ENCODE measurements at regions not wholly inside any gene's neighbourhood (a gene's known extent, or its start where the extent isn't known, plus 50 kb on each side); places are given as distances from the start of the nearest gene placed in this dataset.
"Not testable (repeated sequence)": the region's sequence is repeated elsewhere in the genome, so short reads cannot be mapped to it uniquely, and the experiment has no call there.

GRCh38 chr2:160816916-160817499 lies 323.4 kb upstream of the RBMS1 start:
- DNase-seq: no peak
- in situ Hi-C loops (cut with HindIII; ENCODE audit: low pct_ligation_motif_present, low sequenced_read_pairs): no loop called here
- no peaks in the 10 kb centered on the region for H3K36me3 ChIP-seq (replicated peaks)
- no peak overlapping the region for H3K4me3 ChIP-seq (ENCODE audit: low read depth, low read length)
- H3K27ac ChIP-seq: no peak overlapping the region
- H3K27me3 ChIP-seq (replicated peaks): no peaks in the 10 kb centered on the region
- TF ChIP-seq CTCF (IDR thresholded peaks at IDR 0.05; ENCODE audit: low read depth, low read length, missing control alignments): no peak

- H3K4me3 ChIP-seq (ENCODE audit: low read depth, low read length): no peak overlapping the region
Measured at GRCh38 chr2:160820691-160821090, 327.1 kb upstream of the RBMS1 start.

GRCh38 chr2:160822006-160822405 lies 328.4 kb upstream of the RBMS1 start:
- no peaks in the 10 kb centered on the region for H3K36me3 ChIP-seq (replicated peaks)
- no peaks in the 10 kb centered on the region for H3K27me3 ChIP-seq (replicated peaks)
- no peak overlapping the region for H3K27ac ChIP-seq
- DNase-seq: no peak
- no peak for TF ChIP-seq CTCF (IDR thresholded peaks at IDR 0.05; ENCODE audit: low read depth, low read length, missing control alignments)
- H3K4me3 ChIP-seq (ENCODE audit: low read depth, low read length): no peak overlapping the region
- in situ Hi-C loops (cut with HindIII; ENCODE audit: low pct_ligation_motif_present, low sequenced_read_pairs): no loop called here

More at GRCh38 chr2:160820691-160821090, 327.1 kb upstream of the RBMS1 start:
- no peaks in the 10 kb centered on the region for H3K27me3 ChIP-seq (replicated peaks)
- DNase-seq: no peak
- H3K27ac ChIP-seq: no peak overlapping the region
- no peaks in the 10 kb centered on the region for H3K36me3 ChIP-seq (replicated peaks)
- in situ Hi-C loops (cut with HindIII; ENCODE audit: low pct_ligation_motif_present, low sequenced_read_pairs): no loop called here
- TF ChIP-seq CTCF (IDR thresholded peaks at IDR 0.05; ENCODE audit: low read depth, low read length, missing control alignments): no peak

GRCh38 chr2:160825433-160825832 lies 331.8 kb upstream of the RBMS1 start:
- in situ Hi-C loops (cut with HindIII; ENCODE audit: low pct_ligation_motif_present, low sequenced_read_pairs): no loop called here
- H3K27me3 ChIP-seq (replicated peaks): no peaks in the 10 kb centered on the region
- DNase-seq: no peak
- no peaks in the 10 kb centered on the region for H3K36me3 ChIP-seq (replicated peaks)
- H3K27ac ChIP-seq: no peak overlapping the region
- no peak for TF ChIP-seq CTCF (IDR thresholded peaks at IDR 0.05; ENCODE audit: low read depth, low read length, missing control alignments)
- H3K4me3 ChIP-seq (ENCODE audit: low read depth, low read length): no peak overlapping the region

GRCh38 chr2:160826496-160826895 lies 332.9 kb upstream of the RBMS1 start:
- H3K36me3 ChIP-seq (replicated peaks): no peaks in the 10 kb centered on the region
- H3K27ac ChIP-seq: no peak overlapping the region
- in situ Hi-C loops (cut with HindIII; ENCODE audit: low pct_ligation_motif_present, low sequenced_read_pairs): no loop called here
- no peak for DNase-seq
- H3K27me3 ChIP-seq (replicated peaks): no peaks in the 10 kb centered on the region
- no peak overlapping the region for H3K4me3 ChIP-seq (ENCODE audit: low read depth, low read length)
- no peak for TF ChIP-seq CTCF (IDR thresholded peaks at IDR 0.05; ENCODE audit: low read depth, low read length, missing control alignments)

- no peak for TF ChIP-seq CTCF (IDR thresholded peaks at IDR 0.05; ENCODE audit: low read depth, low read length, missing control alignments)
- in situ Hi-C loops (cut with HindIII; ENCODE audit: low pct_ligation_motif_present, low sequenced_read_pairs): no loop called here
Measured at GRCh38 chr2:160828076-160828475, 332.2 kb upstream of the TANK start.

GRCh38 chr2:160832381-160832780 lies 327.8 kb upstream of the TANK start:
- DNase-seq; H3K27ac ChIP-seq; H3K36me3 ChIP-seq (replicated peaks); H3K27me3 ChIP-seq (replicated peaks); H3K4me3 ChIP-seq (ENCODE audit: low read depth, low read length); in situ Hi-C loops (cut with HindIII; ENCODE audit: low pct_ligation_motif_present, low sequenced_read_pairs): not testable (repeated sequence)

More at GRCh38 chr2:160828076-160828475, 332.2 kb upstream of the TANK start:
- DNase-seq: no peak
- no peak overlapping the region for H3K4me3 ChIP-seq (ENCODE audit: low read depth, low read length)
- no peak overlapping the region for H3K27ac ChIP-seq
- no peaks in the 10 kb centered on the region for H3K27me3 ChIP-seq (replicated peaks)
- no peaks in the 10 kb centered on the region for H3K36me3 ChIP-seq (replicated peaks)
